Tibial nerve (tissue), 4 donors: ENCODE measurements at regions not wholly inside any gene's neighbourhood (a gene's known extent, or its start where the extent isn't known, plus 50 kb on each side); places are given as distances from the start of the nearest gene placed in this dataset.
"Not testable (repeated sequence)": the region's sequence is repeated elsewhere in the genome, so short reads cannot be mapped to it uniquely, and the experiment has no call there.

Experiments
- CTCF ChIP-seq, 5 experiments: fragments of 200-600 bp in 3 of 5; fragments of 450-650 bp in 2 of 5; sonication (generic) in 3 of 5; IDR thresholded peaks; one replicate each; pipeline ENCODE4 v1.5.1; 2016 to 2019; ENCODE audit warnings: antibody characterized with exemption in 5 of 5, mild to moderate bottlenecking in 3 of 5, moderate library complexity in 2 of 5
- EP300 ChIP-seq, 2 donors: sonication (generic); formaldehyde crosslinking; IDR thresholded peaks; one replicate each; pipeline ENCODE4 v1.6.1; 2017; ENCODE audit warnings: antibody characterized with exemption in 2 of 2, mild to moderate bottlenecking in 1 of 2
- POLR2A ChIP-seq, 2 donors: fragments of 450-650 bp; IDR thresholded peaks; one replicate each; pipeline ENCODE4 v1.6.1; 2017; ENCODE audit warnings: antibody characterized with exemption in 2 of 2, mild to moderate bottlenecking in 2 of 2, moderate library complexity in 2 of 2

GRCh38 chrX:136935533-136936182, 55.1 kb upstream of the RBMX start:
- not testable (repeated sequence) for TF ChIP-seq CTCF, EP300, POLR2A (IDR thresholded peaks at IDR 0.05)
